ENCODE measurements at regions not wholly inside any gene's neighbourhood (a gene's known extent, or its start where the extent isn't known, plus 50 kb on each side); places are given as distances from the start of the nearest gene placed in this dataset.
"Not testable (repeated sequence)": the region's sequence is repeated elsewhere in the genome, so short reads cannot be mapped to it uniquely, and the experiment has no call there.

DNA sequence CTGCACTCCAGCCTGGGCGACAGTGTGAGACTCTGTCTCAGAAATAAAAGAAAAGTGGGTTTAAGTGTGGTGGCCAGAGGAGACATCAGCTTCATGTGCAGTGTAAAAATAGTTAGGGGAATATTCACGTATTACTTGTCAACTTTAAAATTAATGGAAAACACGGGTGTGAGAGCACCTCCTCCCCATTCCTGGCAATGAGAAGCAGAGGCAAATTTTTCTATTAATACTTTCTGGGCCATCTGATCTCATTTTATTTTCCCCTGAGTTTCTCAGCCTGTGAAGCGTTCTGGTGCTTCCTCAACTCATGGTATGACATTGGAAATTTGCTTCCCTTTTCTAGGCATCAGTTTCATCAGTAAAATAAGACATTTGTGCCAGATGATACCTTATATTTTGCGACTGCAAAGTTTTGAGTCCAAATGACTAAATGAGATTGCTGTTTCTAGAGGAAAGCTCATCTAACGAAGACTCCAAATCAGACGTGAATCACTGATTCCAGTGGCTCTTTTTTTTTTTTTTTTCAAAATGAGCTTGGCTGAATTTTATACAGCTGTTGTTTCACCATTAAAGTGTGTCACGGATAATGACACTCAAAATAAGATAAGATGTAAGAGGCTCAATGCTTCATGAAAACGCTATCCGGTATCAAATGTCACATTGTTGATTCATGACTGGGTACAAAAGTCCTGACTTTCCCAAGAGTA lies 104.6 kb downstream of the MSX2 start:
- DNase-seq: peak; percentile 10

DNA sequence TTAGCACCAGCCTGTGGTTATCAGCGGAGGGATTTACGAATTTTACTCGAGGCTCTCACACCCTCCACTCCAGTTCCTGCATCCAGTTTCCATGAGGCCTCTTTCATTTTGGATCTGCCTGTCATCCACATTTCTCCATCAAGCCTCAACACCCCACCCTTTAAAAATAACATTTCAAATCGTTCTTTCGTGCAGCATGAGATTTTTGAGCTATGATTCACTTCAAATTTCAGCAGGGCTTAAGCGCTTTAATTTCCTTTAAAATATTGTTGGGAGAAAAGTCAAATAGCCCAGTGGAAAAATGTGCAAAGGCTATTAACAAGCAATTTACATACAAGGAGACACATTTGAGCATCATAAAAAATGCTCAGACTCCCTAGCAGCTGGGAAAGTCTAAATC lies 103.2 kb downstream of the MSX2 start:
- DNase-seq: peak; percentile 80

DNA sequence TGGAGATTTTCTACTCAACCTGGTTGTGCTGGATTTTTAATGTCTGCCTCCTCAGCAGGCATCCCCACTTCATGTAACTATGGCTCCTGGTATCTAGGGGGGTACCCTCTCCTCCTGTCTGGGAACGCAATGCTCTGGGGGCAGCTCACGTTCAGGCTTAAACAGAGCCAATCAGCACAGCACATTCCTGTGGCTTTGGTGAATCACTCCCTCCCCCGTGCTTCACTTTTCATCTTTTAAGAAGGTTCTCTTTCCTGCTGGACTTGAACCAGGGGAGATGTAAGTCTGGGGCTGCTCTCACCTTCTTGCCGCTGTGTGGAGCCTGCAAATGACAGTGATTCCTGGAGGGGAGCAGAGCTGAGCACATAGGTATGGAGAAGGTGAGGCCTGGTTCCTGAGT lies 101.2 kb downstream of the MSX2 start:
- DNase-seq: peak; percentile 74

DNA sequence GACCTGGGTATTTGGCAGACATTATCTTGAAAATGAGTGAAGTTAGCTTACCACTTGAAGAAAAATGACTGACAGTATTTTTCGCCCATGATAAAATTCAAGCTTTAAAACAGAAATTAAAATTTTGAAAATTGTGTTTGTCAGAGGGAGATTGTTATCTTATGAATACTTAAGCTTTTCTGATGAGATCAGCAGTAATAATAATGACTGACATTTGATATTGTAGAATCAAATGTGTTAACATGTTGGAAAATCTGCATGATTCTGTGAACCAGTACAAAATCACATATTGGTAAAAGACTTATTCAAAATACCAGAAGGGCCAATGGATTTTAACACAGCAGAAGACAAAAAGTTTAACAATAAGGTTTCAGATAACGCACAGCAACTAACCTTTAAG lies 94.0 kb downstream of the MSX2 start:
- DNase-seq: no peak

DNA sequence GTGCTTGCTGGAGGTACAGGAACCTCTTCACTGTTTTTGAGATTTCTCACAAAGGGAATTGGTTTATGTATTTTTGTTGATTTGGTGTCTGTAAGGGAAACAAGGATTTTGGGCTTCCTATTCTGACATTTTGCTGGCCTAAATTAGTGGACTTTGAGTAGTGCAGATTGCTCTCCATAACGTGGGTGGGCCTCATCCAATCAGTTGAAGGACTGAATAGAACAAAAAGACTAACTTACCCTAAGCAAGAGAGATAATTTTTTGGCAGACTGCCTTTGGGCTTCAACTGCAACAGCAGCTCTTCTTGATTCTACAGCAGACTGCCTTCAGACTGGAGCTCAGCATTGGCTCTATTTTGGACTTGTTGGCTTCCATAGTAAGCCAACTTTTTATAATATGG lies 93.2 kb downstream of the MSX2 start:
- DNase-seq: no peak

GRCh38 chr5:174816858-174817257 lies 92.5 kb downstream of the MSX2 start:
- DNase-seq: no peak

GRCh38 chr5:174811438-174811837 lies 87.1 kb downstream of the MSX2 start:
- DNase-seq: no peak

DNA sequence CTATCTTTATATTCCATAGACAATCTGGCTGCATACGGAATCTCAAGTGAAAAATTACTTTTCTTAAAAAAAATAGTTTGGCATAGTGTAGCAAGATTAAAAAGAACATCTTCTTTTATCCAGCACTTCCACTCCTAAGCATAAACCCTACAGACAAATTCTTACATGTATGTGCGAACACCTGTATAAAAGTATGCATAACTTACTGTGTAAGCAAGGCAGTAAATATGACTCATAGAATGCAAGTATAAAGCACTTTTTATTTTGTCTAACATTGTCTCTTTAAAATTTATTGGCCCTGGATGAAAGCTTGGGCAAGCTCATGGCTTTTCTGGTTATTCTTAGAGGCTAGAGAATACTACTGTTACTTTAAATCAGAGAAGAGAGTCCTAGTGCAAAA lies 86.4 kb downstream of the MSX2 start:
- no peak for DNase-seq

- peak; percentile 81 for DNase-seq
Observed at GRCh38 chr5:174807471-174807870, 83.1 kb downstream of the MSX2 start.

GRCh38 chr5:174806729-174807128 lies 82.3 kb downstream of the MSX2 start:
- DNase-seq: no peak

GRCh38 chr5:174801798-174802197 lies 77.4 kb downstream of the MSX2 start:
- peak; percentile 55 for DNase-seq

GRCh38 chr5:174800435-174800834 lies 76.1 kb downstream of the MSX2 start:
- DNase-seq: no peak

DNA sequence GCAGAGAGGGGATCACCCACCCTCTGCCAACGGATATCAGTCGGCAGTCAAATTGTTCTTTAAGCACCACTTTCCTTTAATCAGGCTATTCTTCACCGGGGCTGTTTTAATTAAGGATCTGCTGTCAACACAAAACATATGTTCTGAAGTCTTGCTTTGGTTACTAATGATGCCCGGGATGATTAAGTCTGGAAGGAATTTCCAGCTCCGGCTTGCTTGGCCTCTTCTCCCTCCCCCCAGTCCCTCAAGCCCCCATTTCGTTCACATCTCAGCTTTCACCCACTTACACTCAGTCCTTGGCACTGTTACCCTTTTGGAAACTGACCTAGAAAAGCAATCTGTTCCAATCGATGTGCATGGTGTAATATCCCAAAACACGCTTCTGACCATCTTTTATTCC lies 74.7 kb downstream of the MSX2 start:
- DNase-seq: peak; percentile 87

DNA sequence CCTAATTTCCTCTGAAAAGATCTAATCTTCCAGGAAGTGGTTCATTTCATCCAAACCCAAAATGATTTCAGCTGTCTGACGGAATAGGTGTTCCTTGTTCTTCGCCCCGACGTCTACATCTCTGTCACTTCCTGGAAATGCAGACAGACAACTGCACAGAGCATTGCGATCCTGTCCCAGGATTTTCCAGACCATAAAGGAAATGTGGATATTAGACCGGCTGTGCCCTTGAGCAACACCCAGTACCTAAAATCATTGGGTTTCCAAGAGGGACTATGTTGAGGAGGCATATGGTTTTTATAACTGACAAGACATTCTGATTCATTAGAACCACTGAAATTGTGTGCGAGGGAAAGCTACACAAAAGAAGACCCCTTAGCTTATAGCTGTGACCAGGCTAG lies 74.2 kb downstream of the MSX2 start:
- DNase-seq: peak; percentile 65

DNA sequence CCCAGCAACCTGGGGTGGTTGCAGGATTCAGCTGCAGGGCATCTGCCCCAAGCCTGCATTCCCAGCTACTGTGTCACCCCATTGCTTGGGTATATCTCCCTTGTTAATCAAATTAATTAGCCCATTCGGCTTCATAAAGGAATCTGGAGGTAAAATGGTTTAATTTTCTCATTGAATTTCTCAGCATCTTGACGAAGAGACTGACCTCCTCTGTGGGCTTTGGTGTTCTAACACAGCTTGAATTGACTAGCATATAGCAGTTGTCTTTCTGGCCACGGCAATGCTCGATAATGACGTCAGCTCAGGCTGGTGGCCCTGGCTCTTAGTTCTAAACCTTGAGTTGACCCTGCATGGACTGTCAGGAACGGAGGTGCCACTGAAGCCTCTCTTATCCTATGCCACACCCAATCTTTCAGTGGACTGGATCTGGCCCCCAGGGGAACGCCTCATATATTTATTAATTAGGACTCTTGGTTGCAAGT lies 72.4 kb downstream of the MSX2 start:
- DNase-seq: no peak

GRCh38 chr5:174794931-174795672 lies 70.7 kb downstream of the MSX2 start:
- DNase-seq: peak; percentile 90

DNA sequence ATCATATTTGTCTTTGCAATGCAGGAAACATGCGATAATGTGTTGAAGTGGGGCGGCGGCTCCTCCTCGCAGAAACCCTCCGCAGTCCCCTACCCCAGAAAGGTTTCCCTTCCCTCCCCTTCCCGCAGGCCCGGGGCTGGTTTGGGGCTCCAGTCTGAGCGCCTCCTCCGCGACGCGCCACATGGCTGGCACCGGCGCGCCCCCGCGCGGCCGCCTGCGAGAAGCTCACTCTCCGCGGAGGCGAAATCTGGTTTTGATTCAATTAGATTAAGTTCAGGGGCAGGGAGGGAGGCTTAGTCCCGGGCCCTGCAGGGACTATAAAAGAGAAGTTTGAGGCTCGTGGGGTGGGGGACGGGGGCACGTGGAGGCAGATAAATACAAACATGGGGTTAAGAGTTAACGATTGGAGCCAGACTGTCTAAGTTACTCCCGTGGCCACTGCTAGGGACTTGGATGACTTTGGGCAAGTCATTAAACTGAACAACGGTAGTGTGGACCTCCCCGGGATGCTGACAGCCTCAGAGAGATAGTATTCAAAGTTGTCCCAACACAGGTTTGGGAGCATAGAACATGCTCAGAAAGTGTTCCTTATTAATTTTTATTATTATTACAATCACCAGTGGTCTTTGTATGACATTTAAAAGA lies 69.4 kb downstream of the MSX2 start:
- peak; percentile 65 for DNase-seq

DNA sequence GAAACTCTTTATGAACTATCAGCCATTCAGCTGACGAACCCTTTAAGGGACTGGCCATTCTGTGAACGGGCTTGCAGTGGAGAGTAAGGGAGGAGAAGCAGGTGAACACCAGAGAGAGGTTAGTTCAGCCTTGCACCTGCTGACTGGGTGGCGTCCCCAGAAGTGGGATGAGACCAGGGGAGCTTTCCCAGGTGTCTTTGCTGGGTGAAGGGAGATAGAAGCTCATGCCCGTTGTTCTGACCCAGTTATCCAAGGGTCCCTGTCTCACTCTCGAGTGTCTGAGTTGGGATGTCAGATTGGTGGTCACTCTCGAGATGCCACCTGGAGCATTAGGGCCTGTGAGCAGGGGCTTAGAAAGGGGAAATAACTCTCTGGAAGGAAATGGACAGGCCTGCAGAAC lies 68.7 kb downstream of the MSX2 start:
- no peak for DNase-seq

GRCh38 chr5:174792265-174792664 lies 67.9 kb downstream of the MSX2 start:
- not testable (repeated sequence) for DNase-seq

GRCh38 chr5:174790906-174791305 lies 66.5 kb downstream of the MSX2 start:
- DNase-seq: no peak

GRCh38 chr5:174789596-174789995 lies 65.2 kb downstream of the MSX2 start:
- DNase-seq: no peak

- DNase-seq: no peak
Observed at GRCh38 chr5:174785120-174785680, 60.8 kb downstream of the MSX2 start.

Measured in fibroblast of upper back skin (primary cell).